Lung (tissue), 11 donors: ENCODE measurements at regions not wholly inside any gene's neighbourhood (a gene's known extent, or its start where the extent isn't known, plus 50 kb on each side); places are given as distances from the start of the nearest gene placed in this dataset.

ENCODE experiments used
- ATAC-seq: fragments of 200-7000 bp; cut with Tn5 transposase; one replicate; pipeline ENCODE4 v1.9.1; 2020; ENCODE audit warnings: moderate number of reproducible peaks; ENCODE audit not compliant: insufficient read depth, low FRiP score
- DNase-seq, 3 donors: peaks; one replicate each; pipeline ENCODE4 v3.0.0-alpha.2; 2013 to 2017
- H3K27ac ChIP-seq, 2 donors: one replicate each; pipeline ENCODE4 v1.5.1; 2013; ENCODE audit warnings: mild to moderate bottlenecking in 2 of 2, moderate library complexity in 2 of 2, control low read depth in 1 of 2, inconsistent platforms in 1 of 2, low read depth in 1 of 2, low read length in 1 of 2
- H3K27me3 ChIP-seq, 3 donors: one replicate each; pipeline ENCODE4 v1.5.1; 2013; ENCODE audit warnings: low read length in 2 of 3; ENCODE audit not compliant: control insufficient read depth in 3 of 3, insufficient read depth in 3 of 3
- H3K36me3 ChIP-seq, 4 donors: one replicate each; pipeline ENCODE4 v1.5.1; 2013; ENCODE audit warnings: low read length in 4 of 4, mild to moderate bottlenecking in 1 of 4, moderate library complexity in 1 of 4; ENCODE audit not compliant: control insufficient read depth in 4 of 4, insufficient read depth in 4 of 4
- H3K4me1 ChIP-seq, 5 donors: one replicate each; pipeline ENCODE4 v1.5.1; 2013; ENCODE audit warnings: low read length in 5 of 5, mild to moderate bottlenecking in 2 of 5, moderate library complexity in 1 of 5; ENCODE audit not compliant: control insufficient read depth in 5 of 5, insufficient read depth in 5 of 5
- H3K4me3 ChIP-seq: one replicate; pipeline ENCODE4 v1.5.1; 2013; ENCODE audit warnings: mild to moderate bottlenecking, control low read depth, moderate library complexity
- H3K9ac ChIP-seq, 2 donors: one replicate each; pipeline ENCODE4 v1.5.1; 2013; ENCODE audit warnings: low read length in 2 of 2, control low read depth in 1 of 2; ENCODE audit not compliant: insufficient read depth in 1 of 2
- H3K9me3 ChIP-seq, 4 donors: one replicate each; pipeline ENCODE4 v1.5.1; 2013; ENCODE audit warnings: low read length in 3 of 4, mild to moderate bottlenecking in 1 of 4, moderate library complexity in 1 of 4; ENCODE audit not compliant: control insufficient read depth in 4 of 4, insufficient read depth in 3 of 4
- CTCF ChIP-seq: IDR thresholded peaks from 2 replicates; pipeline ENCODE4 v1.5.1; 2012; ENCODE audit warnings: mild to moderate bottlenecking; ENCODE audit errors: control extremely low read depth, extremely low read depth
- WGBS, 2 donors: extraction: QIAGEN DNeasy Blood & Tissue Kit; methylation state at CpG; one replicate each; pipeline ENCODE4 v1.1.7; 2013; 5-methylcytosine and 5-hydroxymethylcytosine counted together
- donor health status: control.
- donor health status: control.
- donor health status: Bipolar disorder and iron deficiency.
- donor health status: healthy.
- donor health status: DM: yes; HTN: yes; CAD: no.

- H3K9me3 ChIP-seq: peaks cover 0 to 15% (median 0%) of the 10 kb centered on the region in 4 donors
- no peaks in the 10 kb centered on the region for H3K4me1 ChIP-seq
- no peak overlapping the region for H3K9ac ChIP-seq
- no peaks in the 10 kb centered on the region for H3K27me3 ChIP-seq
- no peak overlapping the region for H3K4me3 ChIP-seq
- no peak for DNase-seq
- H3K36me3 ChIP-seq: no peaks in the 10 kb centered on the region
- 96 to 97% methylated on average over 41 of the region's 41 CpGs for WGBS, 2 donors
- ATAC-seq: no peak
- TF ChIP-seq CTCF: no peak
- no peak overlapping the region for H3K27ac ChIP-seq
Measured at GRCh38 chr2:52572469-52572894, 1195.1 kb upstream of the CHAC2 start.

- no peaks in the 10 kb centered on the region for H3K4me1 ChIP-seq
- no peaks in the 10 kb centered on the region for H3K36me3 ChIP-seq
- TF ChIP-seq CTCF: no peak
- ATAC-seq: no peak
- peaks cover 0 to 15% (median 1%) of the 10 kb centered on the region in 4 donors for H3K9me3 ChIP-seq
- H3K4me3 ChIP-seq: no peak overlapping the region
- H3K27me3 ChIP-seq: no peaks in the 10 kb centered on the region
- 96 to 97% methylated on average over 65 of the region's 65 CpGs for WGBS, 2 donors
- H3K27ac ChIP-seq: no peak overlapping the region
- no peak for DNase-seq
- H3K9ac ChIP-seq: no peak overlapping the region
Measured at GRCh38 chr2:52571380-52572347, 1195.9 kb upstream of the CHAC2 start.

GRCh38 chr2:52570716-52571115 is 1196.9 kb upstream of the CHAC2 start:
- 96 to 98% methylated on average over 19 of the region's 19 CpGs for WGBS, 2 donors
- ATAC-seq (no peak), DNase-seq (no peak)

More at GRCh38 chr2:52570716-52571115, 1196.9 kb upstream of the CHAC2 start:
- Histone ChIP-seq H3K27ac (no peak overlapping the region), H3K9me3 (peaks cover 0 to 15% (median 1%) of the 10 kb centered on the region in 4 donors), H3K9ac (no peak overlapping the region), H3K27me3 (no peaks in the 10 kb centered on the region), H3K4me1 (no peaks in the 10 kb centered on the region), H3K4me3 (no peak overlapping the region), H3K36me3 (no peaks in the 10 kb centered on the region)
- no peak for TF ChIP-seq CTCF
